HG03196 (cell line): ENCODE measurements at regions not wholly inside any gene's neighbourhood (a gene's known extent, or its start where the extent isn't known, plus 50 kb on each side); places are given as distances from the start of the nearest gene placed in this dataset.
"Not testable (repeated sequence)": the region's sequence is repeated elsewhere in the genome, so short reads cannot be mapped to it uniquely, and the experiment has no call there.

ENCODE experiments used
- ATAC-seq: cut with Tn5 transposase; IDR thresholded peaks from one replicate; pipeline ENCODE4 v1.9.1; 2021; ENCODE audit not compliant: unreplicated experiment

GRCh38 chr19:30102239-30102638 lies 160.2 kb downstream of the URI1 start:
- ATAC-seq: no peak

GRCh38 chr19:30102666-30103065 lies 160.6 kb downstream of the URI1 start:
- ATAC-seq: no peak

GRCh38 chr19:30103981-30104380 lies 161.9 kb downstream of the URI1 start:
- no peak for ATAC-seq

- no peak for ATAC-seq
Measured at GRCh38 chr19:30105316-30105715, 163.3 kb downstream of the URI1 start.

GRCh38 chr19:30105727-30106126 lies 163.7 kb downstream of the URI1 start:
- ATAC-seq: peak; percentile 82

GRCh38 chr19:30106417-30107095 lies 164.5 kb downstream of the URI1 start:
- ATAC-seq: no peak

GRCh38 chr19:30107251-30107650 lies 165.2 kb downstream of the URI1 start:
- no peak for ATAC-seq

- ATAC-seq: no peak
Measured at GRCh38 chr19:30109565-30109964, 167.5 kb downstream of the URI1 start.

GRCh38 chr19:30111021-30111855 lies 169.2 kb downstream of the URI1 start:
- ATAC-seq: no peak

GRCh38 chr19:30112171-30112570 lies 170.1 kb downstream of the URI1 start:
- ATAC-seq: no peak

GRCh38 chr19:30112666-30113065 lies 170.6 kb downstream of the URI1 start:
- no peak for ATAC-seq

GRCh38 chr19:30113186-30113585 lies 171.1 kb downstream of the URI1 start:
- no peak for ATAC-seq

- ATAC-seq: not testable (repeated sequence)
Measured at GRCh38 chr19:30114095-30114494, 172.1 kb downstream of the URI1 start.

GRCh38 chr19:30115947-30116346 lies 173.9 kb downstream of the URI1 start:
- ATAC-seq: no peak

- no peak for ATAC-seq
Measured at GRCh38 chr19:30116530-30116929, 174.5 kb downstream of the URI1 start.

GRCh38 chr19:30116984-30117555 lies 175.0 kb downstream of the URI1 start:
- ATAC-seq: no peak

GRCh38 chr19:30117636-30118145 lies 175.7 kb downstream of the URI1 start:
- ATAC-seq: no peak

GRCh38 chr19:30118221-30118620 lies 176.2 kb downstream of the URI1 start:
- ATAC-seq: no peak

- no peak for ATAC-seq
Measured at GRCh38 chr19:30118760-30119159, 176.7 kb downstream of the URI1 start.

GRCh38 chr19:30119180-30119908 lies 177.3 kb downstream of the URI1 start:
- ATAC-seq: no peak

GRCh38 chr19:30120860-30121484 lies 178.9 kb downstream of the URI1 start:
- no peak for ATAC-seq
